Mesothelial cell of epicardium (in vitro differentiated cells): ENCODE measurements at regions not wholly inside any gene's neighbourhood (a gene's known extent, or its start where the extent isn't known, plus 50 kb on each side); places are given as distances from the start of the nearest gene placed in this dataset.
A peak's percentile ranks its signal among the peaks of the same experiment; 100 is the strongest.

ENCODE experiments used
- DNase-seq, 2 experiments: peaks; one replicate each; pipeline ENCODE4 v3.0.0; 2021; ENCODE audit warnings: low spot score in 2 of 2; ENCODE audit not compliant: unreplicated experiment in 2 of 2
- H3K27ac Mint-ChIP-seq: 2 replicates; pipeline ENCODE4 v1.8.0; 2021; ENCODE audit warnings: mixed read lengths
- H3K27me3 Mint-ChIP-seq: 2 replicates; pipeline ENCODE4 v1.8.0; 2021; ENCODE audit warnings: low read depth, mixed read lengths
- H3K36me3 Mint-ChIP-seq: 2 replicates; pipeline ENCODE4 v1.8.0; 2021; ENCODE audit warnings: mixed read lengths
- H3K4me1 Mint-ChIP-seq: 2 replicates; pipeline ENCODE4 v1.8.0; 2021; ENCODE audit warnings: mixed read lengths
- H3K4me3 Mint-ChIP-seq: 2 replicates; pipeline ENCODE4 v1.8.0; 2021; ENCODE audit warnings: mild to moderate bottlenecking, moderate library complexity, mixed read lengths
- H3K9me3 Mint-ChIP-seq: 2 replicates; pipeline ENCODE4 v1.8.0; 2021; ENCODE audit warnings: mixed read lengths
- CTCF ChIP-seq: fragments of 200-600 bp; sonication (generic); IDR thresholded peaks from one replicate; pipeline ENCODE4 v1.5.0; 2021; ENCODE audit warnings: antibody characterized with exemption; ENCODE audit not compliant: unreplicated experiment

- no peak overlapping the region for H3K27ac Mint-ChIP-seq
- no peaks in the 10 kb centered on the region for H3K4me1 Mint-ChIP-seq
- H3K4me3 Mint-ChIP-seq, result no peak overlapping the region
- no peak for TF ChIP-seq CTCF
- H3K27me3 Mint-ChIP-seq, result peaks cover 15% of the 10 kb centered on the region
- DNase-seq, result no peak
- H3K36me3 Mint-ChIP-seq, result no peaks in the 10 kb centered on the region
- H3K9me3 Mint-ChIP-seq, result no peaks in the 10 kb centered on the region
These were observed 440.3 kb upstream of the MC4R start for GRCh38 chr18:60812921-60813320.

GRCh38 chr18:60826346-60826745, 453.8 kb upstream of the MC4R start:
- Mint-ChIP-seq H3K27me3 (peaks cover 2% of the 10 kb centered on the region), H3K27ac (no peak overlapping the region), H3K4me3 (no peak overlapping the region), H3K36me3 (no peaks in the 10 kb centered on the region), H3K9me3 (no peaks in the 10 kb centered on the region), H3K4me1 (no peaks in the 10 kb centered on the region)
- TF ChIP-seq CTCF, result no peak
- no peak for DNase-seq

- Mint-ChIP-seq H3K4me1 (peaks cover 3% of the 10 kb centered on the region), H3K4me3 (no peak overlapping the region), H3K9me3 (no peaks in the 10 kb centered on the region), H3K27ac (no peak overlapping the region), H3K27me3 (peaks cover 1% of the 10 kb centered on the region), H3K36me3 (no peaks in the 10 kb centered on the region)
- no peak for TF ChIP-seq CTCF
- no peak for DNase-seq
These were observed 459.4 kb upstream of the MC4R start for GRCh38 chr18:60831971-60832370.

GRCh38 chr18:60838677-60839076, 466.1 kb upstream of the MC4R start:
- H3K9me3 Mint-ChIP-seq, result peaks cover 26% of the 10 kb centered on the region
- no peaks in the 10 kb centered on the region for H3K36me3 Mint-ChIP-seq
- no peak for TF ChIP-seq CTCF
- H3K27me3 Mint-ChIP-seq, result peaks cover 1% of the 10 kb centered on the region
- no peak overlapping the region for H3K27ac Mint-ChIP-seq
- no peaks in the 10 kb centered on the region for H3K4me1 Mint-ChIP-seq
- no peak for DNase-seq
- no peak overlapping the region for H3K4me3 Mint-ChIP-seq

- no peak for DNase-seq
- peak overlapping the region; percentile 27 for H3K27ac Mint-ChIP-seq
- peaks cover 32% of the 10 kb centered on the region for H3K9me3 Mint-ChIP-seq
- no peak overlapping the region for H3K4me3 Mint-ChIP-seq
- no peaks in the 10 kb centered on the region for H3K36me3 Mint-ChIP-seq
- H3K4me1 Mint-ChIP-seq, result peaks cover 8% of the 10 kb centered on the region
- H3K27me3 Mint-ChIP-seq, result no peaks in the 10 kb centered on the region
- TF ChIP-seq CTCF, result no peak
These were observed 473.8 kb upstream of the MC4R start for GRCh38 chr18:60846396-60846795.

- no peaks in the 10 kb centered on the region for H3K36me3 Mint-ChIP-seq
- DNase-seq, result no peak
- H3K9me3 Mint-ChIP-seq, result peaks cover 21% of the 10 kb centered on the region
- TF ChIP-seq CTCF, result no peak
- H3K27ac Mint-ChIP-seq, result no peak overlapping the region
- no peak overlapping the region for H3K4me3 Mint-ChIP-seq
- no peaks in the 10 kb centered on the region for H3K27me3 Mint-ChIP-seq
- H3K4me1 Mint-ChIP-seq, result peaks cover 8% of the 10 kb centered on the region
These were observed 474.9 kb upstream of the MC4R start for GRCh38 chr18:60847517-60847916.
